Stimulated activated CD4-positive, alpha-beta T cell treated with anti-CD3 and anti-CD28 coated beads, Interleukin-4, amount 100 ng/mL, for 4 hours (primary cell): ENCODE measurements at regions not wholly inside any gene's neighbourhood (a gene's known extent, or its start where the extent isn't known, plus 50 kb on each side); places are given as distances from the start of the nearest gene placed in this dataset.

Experiments used
- DNase-seq, 2 experiments: peaks; one replicate each; pipeline ENCODE4 v3.0.0-alpha.2; 2020

DNA sequence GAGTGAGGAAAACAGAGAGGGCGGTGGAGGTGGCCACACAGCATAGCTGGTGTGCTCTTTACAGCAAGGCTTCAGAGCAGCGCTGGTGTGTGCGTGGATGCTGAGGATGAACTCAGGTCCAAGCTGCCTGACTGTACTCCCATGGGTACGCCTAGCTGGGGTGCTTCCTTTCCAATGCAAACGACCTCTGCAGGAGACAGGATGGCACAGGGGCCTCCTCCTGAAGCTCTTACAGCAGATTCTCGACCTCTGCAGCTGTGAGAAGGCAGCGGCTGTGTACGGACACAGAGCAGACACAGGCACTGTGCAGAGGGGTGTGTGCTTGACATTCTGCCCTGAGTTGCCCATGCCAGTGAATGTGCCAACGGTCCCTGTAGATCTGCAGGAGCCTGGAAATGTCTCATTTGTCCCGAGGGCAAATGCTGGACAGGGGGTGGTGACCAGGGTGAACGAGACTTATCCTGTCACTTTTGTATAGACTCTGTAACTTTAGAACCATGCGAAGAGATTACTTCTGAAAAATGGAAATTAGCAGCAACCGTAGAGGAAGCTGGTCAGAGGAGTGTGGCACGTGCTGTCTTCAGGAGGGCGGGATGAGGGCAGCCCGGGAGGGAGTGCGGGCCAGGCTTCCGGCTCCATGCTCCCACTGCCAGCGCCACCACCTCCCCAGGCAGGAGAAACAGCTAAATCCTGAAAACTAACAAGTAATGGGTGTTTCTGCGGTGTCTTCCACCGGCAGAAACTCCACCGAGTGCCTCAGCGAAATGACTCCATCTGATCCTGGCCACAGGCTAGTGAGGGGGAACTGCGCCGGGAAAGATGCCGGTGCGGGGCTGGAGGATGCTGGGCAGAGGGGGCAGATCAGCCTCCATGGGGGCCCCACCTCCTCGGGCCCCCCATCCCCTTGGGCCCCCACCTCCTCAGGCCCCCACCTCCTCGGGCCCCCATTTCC is 120.9 kb upstream of the RPS6KA2 start:
- no peak for DNase-seq

DNA sequence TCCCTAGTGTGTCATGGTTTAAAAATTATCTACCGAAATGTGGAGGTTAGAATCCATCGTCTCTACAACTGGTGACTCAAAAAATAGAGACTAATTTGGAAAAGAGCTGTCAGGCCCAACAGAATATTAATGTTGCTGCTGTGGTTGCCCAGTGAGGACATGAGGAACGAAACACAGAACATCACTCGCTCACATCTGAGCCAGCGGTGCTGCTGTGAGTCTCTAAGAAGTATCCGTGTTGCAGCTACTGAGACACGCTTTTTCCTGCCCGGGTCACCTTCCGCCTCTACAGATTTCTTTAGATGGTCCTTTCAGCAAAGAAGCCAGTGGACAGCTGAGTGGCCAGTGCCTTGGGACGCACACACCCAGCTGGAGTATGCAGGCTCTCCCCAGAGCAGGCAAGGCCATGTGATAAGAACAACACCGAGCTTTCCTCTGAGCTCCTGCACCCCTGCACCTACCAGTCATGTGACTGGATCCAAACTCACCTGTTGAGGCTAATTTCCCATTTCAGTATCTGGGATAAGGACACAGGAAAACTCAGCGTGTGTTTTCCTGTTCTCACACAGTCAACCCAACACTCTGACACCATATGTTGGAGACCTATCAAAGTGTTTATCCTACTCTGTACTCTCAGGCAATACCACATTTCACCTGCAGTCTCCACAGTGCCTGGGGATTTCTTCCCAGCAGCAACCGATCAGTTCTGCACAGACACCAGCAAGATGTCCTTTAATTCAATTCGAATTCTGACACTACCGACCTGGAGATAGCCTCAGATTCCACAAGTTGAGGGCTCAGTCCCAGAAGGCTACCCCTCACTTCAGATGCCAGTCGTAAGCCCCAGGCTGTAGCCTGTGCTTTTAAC is 119.0 kb upstream of the RPS6KA2 start:
- DNase-seq, result no peak

DNA sequence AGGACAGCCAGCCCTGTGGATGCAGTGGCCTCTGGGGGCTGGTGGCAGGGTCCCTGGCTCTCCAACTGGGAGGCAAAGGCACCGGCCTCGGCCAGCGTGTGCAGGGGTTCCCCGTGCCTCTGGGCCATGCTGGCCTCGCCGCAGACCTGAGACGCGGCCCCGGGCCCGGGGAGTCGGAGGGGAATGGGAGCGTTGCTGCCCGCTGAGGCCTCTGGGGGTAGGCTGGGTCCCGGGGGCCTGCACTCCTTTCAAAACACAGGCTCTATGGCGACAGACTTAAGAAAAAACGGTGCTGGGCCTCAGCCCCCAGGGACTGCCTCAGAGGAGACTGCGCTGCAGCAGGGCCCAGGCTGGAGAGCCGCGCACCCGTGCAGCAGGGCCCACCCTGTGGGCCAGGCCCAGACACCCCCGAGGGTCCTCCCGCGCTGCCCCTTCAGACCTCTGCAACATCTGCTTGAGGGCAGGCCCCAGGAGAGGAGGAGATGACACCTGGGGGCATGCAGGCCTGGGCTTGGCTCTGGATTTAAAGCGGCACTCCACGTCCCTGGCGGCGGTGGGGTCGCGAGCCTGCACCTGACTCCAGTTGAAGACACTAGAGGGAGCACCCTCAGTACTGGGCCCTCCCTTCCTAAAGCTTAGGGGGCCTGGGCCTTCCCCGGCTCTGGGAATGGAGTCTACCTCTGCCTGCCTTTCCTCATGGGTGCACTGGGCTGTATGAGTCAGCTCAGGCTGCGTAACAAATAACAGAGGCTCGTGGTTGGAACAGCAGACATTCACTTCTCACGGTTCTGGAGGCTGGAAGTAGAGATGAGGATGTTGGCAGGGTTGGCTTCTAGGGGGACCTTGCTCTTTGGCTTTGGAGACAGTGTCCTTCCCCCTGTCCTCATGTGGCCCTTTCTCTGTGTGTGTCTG is 117.4 kb upstream of the RPS6KA2 start:
- DNase-seq, result no peak

DNA sequence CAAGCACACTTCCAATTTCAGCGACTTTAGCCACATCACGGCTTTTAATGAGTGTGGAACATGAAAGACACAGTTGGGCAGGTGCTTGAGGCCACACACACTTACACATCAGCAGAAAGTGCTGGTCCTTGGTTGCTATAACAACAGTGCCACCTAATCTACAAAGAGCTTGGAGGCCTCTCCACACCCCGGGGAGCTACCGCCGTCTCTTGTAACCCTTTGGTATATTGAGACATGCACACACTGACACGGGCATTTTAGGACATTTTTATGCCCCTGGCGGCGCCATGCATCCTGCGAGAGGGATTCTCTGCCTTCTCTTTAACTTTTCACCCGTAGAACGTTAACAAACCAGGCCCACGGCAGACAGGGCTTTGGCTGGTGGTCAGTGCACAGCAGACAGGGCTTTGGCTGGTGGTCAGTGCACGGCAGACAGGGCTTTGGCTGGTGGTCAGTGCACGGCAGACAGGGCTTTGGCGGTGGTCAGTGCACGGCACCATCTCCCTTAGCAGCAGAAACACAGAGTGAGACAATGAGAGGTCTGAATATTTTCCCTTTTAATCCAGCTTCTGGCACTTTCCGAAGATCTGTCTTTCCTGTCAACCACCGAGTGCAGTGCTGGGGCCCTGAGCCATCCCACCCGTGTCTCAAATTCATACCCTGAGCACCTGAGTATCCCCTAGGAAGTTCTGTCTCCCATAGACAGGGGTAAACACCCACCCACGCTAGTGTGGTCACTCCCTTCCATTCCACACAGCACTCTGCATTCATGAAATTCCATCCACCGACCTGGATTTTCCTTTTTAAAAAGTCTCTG is 116.6 kb upstream of the RPS6KA2 start:
- no peak for DNase-seq

DNA sequence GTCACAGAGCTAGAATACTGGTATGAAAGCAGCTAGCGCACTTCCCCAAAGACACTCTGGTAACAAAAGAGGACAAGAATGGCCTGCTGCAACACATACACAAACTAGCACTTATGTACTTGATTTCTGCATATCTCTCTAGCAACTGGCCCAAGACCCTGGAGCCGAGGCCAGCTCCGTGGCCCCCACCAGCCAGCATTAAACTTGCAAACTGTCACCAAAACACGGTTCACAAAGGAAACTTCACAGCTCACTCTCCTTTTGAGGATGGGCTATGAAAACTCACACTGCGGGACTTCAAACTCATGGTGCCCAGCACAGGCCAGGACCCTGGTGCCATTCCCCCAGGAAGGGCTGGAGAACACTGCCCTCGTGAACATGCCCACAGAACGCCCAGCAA is 115.9 kb upstream of the RPS6KA2 start:
- no peak for DNase-seq

DNA sequence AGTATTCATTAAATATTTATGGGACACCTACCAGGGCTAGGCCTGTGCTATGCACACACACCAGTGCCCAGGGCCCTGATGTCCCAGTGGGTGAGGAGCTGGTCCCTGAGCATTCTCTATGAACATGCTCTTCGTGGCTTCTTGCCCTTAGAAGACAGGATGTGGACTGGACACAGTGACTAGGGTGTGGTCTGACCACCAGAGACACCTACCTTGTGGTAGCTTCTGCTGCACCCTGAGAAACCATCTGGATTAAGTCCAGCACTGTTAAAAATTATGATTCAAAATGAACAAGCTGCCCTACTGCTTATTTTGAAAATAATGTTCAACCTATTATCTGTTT is 112.9 kb upstream of the RPS6KA2 start:
- DNase-seq, result no peak

DNA sequence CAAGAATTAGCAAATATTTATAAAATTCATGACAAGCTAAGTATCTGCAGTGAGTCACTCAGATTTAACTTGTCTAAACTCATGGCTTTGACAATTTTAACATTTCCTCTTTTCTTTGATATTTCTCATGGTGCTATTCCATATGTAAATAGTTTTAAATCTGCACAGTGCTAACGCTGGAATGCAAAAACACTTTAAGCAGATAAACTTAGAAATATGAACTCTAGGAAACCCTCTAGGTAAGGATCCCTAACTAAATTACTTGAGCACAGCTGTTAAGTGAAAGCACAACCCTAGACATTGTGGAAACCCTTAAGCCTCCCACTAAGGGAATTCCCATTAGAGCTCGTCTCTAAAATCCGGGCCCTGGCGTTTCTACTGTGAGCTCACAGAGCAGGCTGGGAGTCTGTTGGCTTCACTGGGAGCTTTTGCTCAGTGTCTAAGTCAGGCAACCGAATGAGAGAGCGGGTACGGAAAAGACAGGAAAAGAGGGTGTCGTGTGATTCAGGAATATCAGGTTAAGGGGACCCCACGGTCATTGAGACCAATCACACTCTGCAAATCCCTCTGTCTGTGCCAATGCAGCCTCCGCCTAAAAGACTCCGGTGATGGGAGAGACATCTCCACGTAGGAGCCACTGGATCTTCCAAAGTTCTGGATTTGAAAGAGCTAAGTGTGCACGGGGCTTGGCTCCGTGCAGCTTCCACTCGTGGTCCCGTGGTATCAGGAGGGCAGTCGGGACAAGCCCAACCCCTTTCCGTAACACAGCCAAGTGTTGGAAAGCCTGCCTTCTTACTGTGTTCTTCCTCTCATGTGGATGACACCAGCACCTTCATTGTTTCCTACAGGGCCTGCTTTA is 112.3 kb upstream of the RPS6KA2 start:
- DNase-seq, result no peak

DNA sequence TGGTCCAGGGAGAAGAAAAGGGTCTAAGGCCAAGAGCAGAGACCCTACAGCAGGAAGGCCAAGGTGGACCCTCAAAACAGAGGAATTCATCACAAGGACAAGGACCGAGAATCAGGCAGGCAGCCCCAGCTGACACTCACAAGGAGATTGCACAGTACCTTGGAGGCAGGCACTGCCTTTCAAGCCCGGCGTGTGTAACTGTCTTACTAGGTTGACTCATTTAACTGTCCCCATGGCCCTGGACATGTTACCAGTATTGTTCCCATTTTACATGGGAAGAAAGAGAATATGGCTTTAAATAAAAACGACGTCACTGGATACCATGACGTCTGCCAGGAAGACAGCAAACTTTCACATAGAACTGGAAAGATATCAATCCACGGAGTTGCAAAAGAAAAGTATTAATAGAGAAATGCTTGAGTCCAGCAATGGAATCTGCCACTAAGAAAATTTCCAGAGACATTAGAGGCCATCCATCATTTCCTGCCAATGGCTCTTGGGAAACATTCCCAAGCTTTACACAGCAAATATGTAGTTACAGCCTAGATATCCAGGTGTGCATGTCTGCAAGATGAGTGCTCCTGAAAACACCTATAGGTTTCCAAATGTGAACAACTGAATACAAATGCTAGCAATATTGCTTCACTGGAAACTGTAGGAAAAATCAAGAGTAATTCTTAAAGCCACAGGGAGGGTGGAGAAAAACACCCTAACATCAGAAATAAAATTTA is 111.5 kb upstream of the RPS6KA2 start:
- DNase-seq, result no peak

DNA sequence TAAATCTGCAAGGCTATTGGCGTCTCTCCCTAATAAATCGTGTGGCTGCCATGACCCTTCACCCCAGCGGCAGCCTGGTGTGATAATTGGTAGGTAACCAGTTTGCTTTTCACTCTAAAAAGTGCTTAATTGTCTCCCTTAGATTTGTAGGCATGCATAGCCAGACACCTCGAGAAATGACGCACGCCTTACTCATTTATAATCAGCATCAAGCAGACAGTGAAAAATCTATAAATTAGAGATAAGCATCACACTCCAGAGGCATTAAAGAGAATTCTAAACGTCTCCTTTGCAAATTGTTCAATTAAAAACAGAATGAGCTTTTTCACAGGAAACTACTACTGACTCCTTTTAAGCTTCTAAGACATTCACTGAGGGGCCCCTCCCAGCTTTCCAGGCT is 110.2 kb upstream of the RPS6KA2 start:
- DNase-seq, result no peak

DNA sequence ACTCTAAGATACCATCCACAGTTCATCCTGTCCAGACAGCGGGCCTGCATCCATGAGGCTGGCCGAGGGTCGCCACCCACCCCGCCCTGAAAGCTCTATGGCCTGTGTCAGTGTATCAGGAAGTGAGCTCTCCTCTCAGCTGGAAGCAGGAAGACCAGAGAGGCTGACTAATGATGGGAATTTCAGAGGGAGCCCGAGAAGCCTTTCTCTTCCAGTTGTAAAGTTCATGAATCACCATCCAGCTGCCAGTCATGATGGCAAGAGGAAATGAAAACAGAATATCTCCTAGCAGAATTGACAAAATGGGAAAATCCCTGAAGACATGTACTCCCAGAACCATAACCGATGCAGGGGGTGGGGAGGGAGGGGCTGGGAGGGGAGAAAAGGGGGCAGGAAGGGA is 109.6 kb upstream of the RPS6KA2 start:
- DNase-seq, result no peak

DNA sequence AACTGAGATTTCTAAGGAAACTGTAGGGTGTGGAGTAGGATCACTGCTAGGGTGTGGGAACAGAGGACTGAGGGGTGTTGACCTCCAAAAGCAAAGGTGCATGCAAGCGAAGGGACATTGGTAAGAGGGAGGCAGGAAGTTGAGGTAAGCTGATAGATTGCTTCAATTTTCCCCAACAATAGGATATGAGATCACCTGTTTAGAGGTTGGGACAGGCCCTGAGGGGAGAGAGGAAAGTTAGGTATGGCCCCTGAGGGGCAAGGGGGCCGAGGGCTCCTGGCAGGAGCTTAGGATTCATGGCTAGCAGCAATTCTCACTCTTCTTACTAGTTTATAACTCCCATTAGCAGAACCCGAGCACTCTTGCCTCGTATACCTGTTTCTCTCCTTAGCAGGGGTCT is 106.8 kb upstream of the RPS6KA2 start:
- no peak for DNase-seq

DNA sequence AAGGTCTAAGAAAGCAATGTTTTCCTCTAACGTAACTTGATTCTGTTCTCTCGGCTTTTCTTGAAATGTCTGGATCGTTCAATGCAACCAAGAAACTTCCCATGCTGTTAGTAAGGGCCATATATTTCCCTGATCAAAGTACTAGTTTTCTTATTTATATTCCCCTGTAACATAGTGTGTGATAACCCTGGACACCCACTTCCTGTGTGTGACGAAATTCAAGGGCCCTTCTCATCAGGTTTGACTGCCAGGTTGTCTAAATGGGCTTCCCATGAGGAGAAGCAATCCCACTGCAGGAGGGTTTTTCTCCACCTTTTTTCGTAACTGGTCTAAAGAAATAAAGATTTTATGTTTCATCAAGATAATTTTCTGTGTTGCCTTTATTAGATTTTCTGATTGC is 102.6 kb upstream of the RPS6KA2 start:
- no peak for DNase-seq

DNA sequence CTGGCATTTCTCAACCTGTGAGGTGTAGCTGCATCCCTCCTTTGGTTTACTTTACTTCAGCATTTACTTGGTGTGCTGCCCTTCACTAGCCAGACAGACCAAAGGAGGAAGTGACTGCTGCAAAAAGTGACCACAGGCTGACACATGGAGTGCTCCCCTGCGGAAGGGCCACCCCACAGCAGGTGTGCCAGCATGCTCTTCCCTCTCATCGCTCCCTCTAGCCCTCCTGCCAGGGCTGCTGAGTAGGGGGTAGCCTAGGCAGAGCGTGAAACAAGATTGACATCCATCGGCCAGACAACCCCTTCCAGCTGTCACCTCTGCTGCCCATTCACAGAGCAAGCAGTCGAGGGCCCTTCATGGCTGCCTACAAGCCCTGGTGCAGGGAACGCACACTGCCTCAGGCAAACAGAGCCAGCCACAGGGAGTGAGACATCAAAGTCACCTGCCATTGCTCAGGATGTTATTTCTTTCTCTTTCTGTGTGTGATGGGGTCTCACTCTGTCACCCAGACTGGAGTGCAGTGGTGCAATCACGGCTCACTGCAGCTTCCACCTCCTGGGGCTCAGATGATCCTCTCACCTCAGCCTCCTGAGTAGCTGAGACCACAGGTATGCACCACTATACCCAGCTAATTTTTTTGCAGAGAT is 102.0 kb upstream of the RPS6KA2 start:
- no peak for DNase-seq

DNA sequence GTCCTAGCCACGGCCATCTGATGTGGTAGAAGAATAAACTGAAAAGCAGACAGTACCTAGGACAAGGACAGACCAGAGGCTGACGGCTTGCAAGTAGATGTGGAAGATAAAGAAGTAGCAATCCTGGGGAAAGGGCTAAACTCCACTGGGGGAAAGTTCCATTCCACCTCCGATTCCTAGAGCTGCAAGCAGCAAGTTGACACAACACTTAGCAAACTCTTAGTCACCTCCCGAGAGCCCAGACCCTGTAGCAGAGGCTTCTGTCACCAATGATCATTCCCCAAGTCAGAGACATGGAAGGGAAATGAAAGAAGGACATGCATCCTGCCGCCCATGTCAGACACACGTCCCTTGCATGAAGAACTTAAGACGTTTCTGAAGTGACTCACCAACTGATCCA is 99.2 kb upstream of the RPS6KA2 start:
- no peak for DNase-seq

DNA sequence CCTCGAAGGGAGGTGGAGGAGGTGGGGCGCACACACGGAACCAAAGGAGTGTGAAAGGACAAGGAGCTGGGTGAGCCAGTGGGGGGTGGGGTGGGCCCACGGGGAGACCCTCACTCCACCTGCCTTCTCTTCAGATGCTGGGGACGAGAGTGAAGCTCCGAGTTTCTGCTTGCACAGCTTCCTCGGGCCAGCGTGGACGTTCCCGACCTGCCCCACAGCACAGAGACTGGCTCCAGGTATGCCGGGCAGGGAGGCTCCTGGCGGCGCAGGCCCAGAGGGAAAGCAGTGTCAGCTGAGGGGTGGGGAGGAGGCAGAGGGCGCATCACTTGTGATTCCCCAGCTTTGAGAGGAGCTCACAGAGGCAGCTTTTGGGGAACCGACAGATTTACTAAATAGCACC is 98.5 kb upstream of the RPS6KA2 start:
- DNase-seq, result no peak

DNA sequence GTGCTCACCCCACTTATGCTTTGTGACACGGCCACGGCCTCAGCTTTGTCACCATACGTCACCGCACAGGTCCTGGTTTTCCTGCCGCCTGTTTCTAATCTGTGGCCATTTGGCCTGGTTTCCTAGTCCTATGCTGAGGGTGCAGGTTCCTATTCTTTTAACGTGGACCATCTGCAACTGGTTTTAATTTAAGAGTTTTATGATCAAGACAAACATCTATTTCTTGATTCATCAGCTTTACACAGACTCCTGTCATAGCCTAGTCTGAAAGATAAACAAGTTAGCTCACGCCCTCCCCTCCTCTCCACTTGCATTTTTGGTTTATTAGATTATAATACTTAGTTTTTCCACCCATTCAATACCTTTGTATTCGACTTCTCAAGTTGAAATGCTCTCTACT is 97.5 kb upstream of the RPS6KA2 start:
- DNase-seq, result no peak

DNA sequence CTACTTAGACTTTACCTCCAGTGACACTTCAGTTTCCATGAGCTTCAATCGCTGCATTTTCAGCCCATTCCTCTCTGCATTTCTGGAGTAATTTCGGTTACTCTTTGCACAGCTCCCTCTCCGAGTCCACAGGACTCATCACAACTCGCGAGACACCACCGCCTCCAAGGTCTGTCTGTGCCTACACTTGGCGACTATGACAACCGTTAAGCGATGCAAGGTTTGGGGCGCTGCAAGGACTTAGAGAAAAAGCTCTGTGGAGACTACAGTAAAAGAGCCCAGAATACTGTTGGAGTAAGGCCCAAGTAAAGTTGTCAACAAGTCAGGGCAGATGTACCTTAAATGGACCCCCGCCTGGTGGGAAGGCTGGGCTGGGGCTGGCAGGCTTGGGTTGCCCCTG is 95.7 kb upstream of the RPS6KA2 start:
- DNase-seq, result no peak

DNA sequence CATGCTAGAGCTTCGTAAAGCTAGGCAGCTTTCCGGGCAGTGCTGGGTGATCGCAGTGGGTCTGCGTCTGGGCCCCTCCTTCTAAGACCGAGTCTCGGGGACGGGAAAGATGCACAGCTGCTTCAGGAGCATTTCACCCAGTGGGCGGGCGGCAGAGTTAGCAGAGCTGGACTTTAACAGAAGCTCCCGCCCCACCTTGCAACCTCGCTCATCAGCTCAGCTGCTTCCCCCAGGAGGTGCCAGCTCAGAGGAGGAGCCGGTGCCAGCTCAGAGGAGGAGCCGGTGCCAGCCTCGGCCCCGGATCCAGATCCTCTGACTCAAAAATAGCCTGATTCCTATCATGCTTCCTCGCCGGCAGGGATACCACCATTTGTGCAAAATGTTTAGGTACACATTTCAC is 94.5 kb upstream of the RPS6KA2 start:
- DNase-seq, result no peak

DNA sequence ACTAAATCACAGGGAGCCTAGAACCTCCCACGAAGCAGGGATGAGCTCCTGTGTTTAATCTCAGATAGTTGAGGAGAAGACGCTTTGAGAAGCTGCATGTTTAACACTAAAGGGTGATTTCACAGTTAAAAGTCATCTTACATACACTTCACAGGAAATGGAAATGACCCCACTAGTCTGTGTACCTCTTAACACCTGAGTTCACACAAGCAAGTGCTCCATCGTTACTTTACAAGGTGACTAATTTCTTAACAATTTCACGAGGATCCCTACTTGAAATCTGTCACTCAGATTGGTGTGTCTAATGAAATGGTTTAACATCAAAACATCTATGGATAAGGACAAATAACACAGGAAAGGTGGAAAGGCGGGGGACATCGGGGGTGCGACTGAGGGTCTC is 93.8 kb upstream of the RPS6KA2 start:
- DNase-seq, result no peak

DNA sequence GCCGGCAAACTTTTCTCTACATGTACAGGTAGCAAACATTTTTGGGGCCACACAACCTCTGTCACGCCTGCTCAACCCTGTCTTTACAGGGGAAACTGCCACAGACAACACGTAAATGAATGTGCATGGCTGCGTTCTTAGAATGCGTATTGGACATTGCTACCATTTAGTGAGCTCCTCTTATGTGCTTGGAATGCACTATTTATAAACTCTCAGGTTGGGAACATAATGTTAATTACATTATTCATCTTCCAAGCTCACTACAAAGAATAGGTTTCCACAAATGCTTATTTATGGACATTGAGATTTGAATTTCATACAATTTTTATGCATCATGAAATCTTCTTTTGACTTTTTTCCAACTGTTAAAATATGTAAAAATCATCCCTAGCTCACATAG is 92.0 kb upstream of the RPS6KA2 start:
- no peak for DNase-seq
